ENCODE measurements at regions not wholly inside any gene's neighbourhood (a gene's known extent, or its start where the extent isn't known, plus 50 kb on each side); places are given as distances from the start of the nearest gene placed in this dataset.
"Not testable (repeated sequence)": the region's sequence is repeated elsewhere in the genome, so short reads cannot be mapped to it uniquely, and the experiment has no call there.

- no peak for TF ChIP-seq CTCF (IDR thresholded peaks at IDR 0.05)
- DNase-seq (ENCODE audit: low spot score) = no peak
- Histone ChIP-seq H3K27ac (no peak overlapping the region), H3K27me3 (replicated peaks; ENCODE audit: insufficient read depth) (no peaks in the 10 kb centered on the region), H3K4me3 (no peak overlapping the region), H3K36me3 (no peaks in the 10 kb centered on the region), H3K4me1 (ENCODE audit: control insufficient read depth in 1 of 2, low read depth in 2 of 2) (peaks cover 3 to 8% of the 10 kb centered on the region in 2 donors), H3K9me3 (no peaks in the 10 kb centered on the region)
- ATAC-seq (ENCODE audit: insufficient number of reproducible peaks, low FRiP score, low read depth) = no peak
These were observed 161.7 kb upstream of the FAM20A start for GRCh38 chr17:68762911-68763310.

- Histone ChIP-seq H3K4me3 (no peak overlapping the region), H3K27ac (no peak overlapping the region), H3K27me3 (replicated peaks; ENCODE audit: insufficient read depth) (no peaks in the 10 kb centered on the region), H3K4me1 (ENCODE audit: control insufficient read depth in 1 of 2, low read depth in 2 of 2) (peaks cover 3 to 8% of the 10 kb centered on the region in 2 donors), H3K9me3 (no peaks in the 10 kb centered on the region), H3K36me3 (no peaks in the 10 kb centered on the region)
- TF ChIP-seq CTCF (IDR thresholded peaks at IDR 0.05) = no peak
- DNase-seq (ENCODE audit: low spot score) = no peak
- no peak for ATAC-seq (ENCODE audit: insufficient number of reproducible peaks, low FRiP score, low read depth)
These were observed 158.9 kb upstream of the FAM20A start for GRCh38 chr17:68760141-68760475.

GRCh38 chr17:68759343-68760140 lies 158.4 kb upstream of the FAM20A start:
- Histone ChIP-seq H3K4me1 (ENCODE audit: control insufficient read depth in 1 of 2, low read depth in 2 of 2) (peaks cover 3 to 8% of the 10 kb centered on the region in 2 donors), H3K9me3 (no peaks in the 10 kb centered on the region), H3K27me3 (replicated peaks; ENCODE audit: insufficient read depth) (no peaks in the 10 kb centered on the region), H3K27ac (peak overlapping the region; percentile 51 to 56), H3K36me3 (no peaks in the 10 kb centered on the region), H3K4me3 (peak overlapping the region; percentile 61)
- ATAC-seq (ENCODE audit: insufficient number of reproducible peaks, low FRiP score, low read depth) (peak; percentile 98), DNase-seq (ENCODE audit: low spot score) (peak; percentile 83)
- TF ChIP-seq CTCF (IDR thresholded peaks at IDR 0.05) = peak; percentile 91

- H3K4me3 ChIP-seq = no peak overlapping the region
- H3K27ac ChIP-seq = peak overlapping the region; percentile 51 to 56
These were observed 157.8 kb upstream of the FAM20A start for GRCh38 chr17:68759002-68759342.

GRCh38 chr17:68757866-68758757 lies 156.9 kb upstream of the FAM20A start:
- H3K27me3 ChIP-seq (replicated peaks; ENCODE audit: insufficient read depth); DNase-seq (ENCODE audit: low spot score); ATAC-seq (ENCODE audit: insufficient number of reproducible peaks, low FRiP score, low read depth); H3K36me3 ChIP-seq; H3K4me3 ChIP-seq; H3K9me3 ChIP-seq; H3K4me1 ChIP-seq (ENCODE audit: control insufficient read depth in 1 of 2, low read depth in 2 of 2); H3K27ac ChIP-seq: not testable (repeated sequence)

More at GRCh38 chr17:68759002-68759342, 157.8 kb upstream of the FAM20A start:
- H3K4me1 ChIP-seq (ENCODE audit: control insufficient read depth in 1 of 2, low read depth in 2 of 2) = peaks cover 3 to 8% of the 10 kb centered on the region in 2 donors
- H3K27me3 ChIP-seq (replicated peaks; ENCODE audit: insufficient read depth) = no peaks in the 10 kb centered on the region
- H3K36me3 ChIP-seq = no peaks in the 10 kb centered on the region
- TF ChIP-seq CTCF (IDR thresholded peaks at IDR 0.05) = no peak
- ATAC-seq (ENCODE audit: insufficient number of reproducible peaks, low FRiP score, low read depth) = no peak
- no peaks in the 10 kb centered on the region for H3K9me3 ChIP-seq
- no peak for DNase-seq (ENCODE audit: low spot score)

All from thoracic aorta (tissue), 2 donors.